ENCODE measurements at regions not wholly inside any gene's neighbourhood (a gene's known extent, or its start where the extent isn't known, plus 50 kb on each side); places are given as distances from the start of the nearest gene placed in this dataset.

DNA sequence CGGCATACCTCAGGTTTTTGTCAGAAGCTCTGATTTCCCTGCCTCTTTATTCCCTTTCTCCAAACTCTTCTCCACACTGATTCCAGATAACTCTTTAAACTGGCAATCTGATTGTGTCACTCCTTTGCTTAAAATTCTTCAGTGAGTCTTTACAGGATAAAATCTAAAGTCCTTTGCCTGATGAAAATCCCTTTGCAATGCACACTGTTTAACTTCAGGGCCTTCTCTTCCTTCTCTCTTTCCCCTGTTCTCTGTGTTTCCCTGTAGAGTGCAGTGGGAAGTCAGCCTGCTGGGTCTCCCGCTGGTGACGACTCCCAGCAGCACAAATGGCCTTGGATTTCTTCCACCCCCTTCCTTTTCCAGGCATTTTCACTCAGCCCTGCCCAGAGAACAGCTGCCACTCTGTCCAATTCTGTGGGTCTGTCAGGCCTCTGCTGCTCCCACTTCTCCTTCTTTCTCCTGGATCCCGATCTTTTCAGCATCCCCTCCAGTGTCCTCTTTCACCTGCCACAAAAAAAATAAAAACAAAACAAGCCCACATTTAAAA lies 189.9 kb upstream of the NWD2 start:
- TF ChIP-seq, protein P1, sequence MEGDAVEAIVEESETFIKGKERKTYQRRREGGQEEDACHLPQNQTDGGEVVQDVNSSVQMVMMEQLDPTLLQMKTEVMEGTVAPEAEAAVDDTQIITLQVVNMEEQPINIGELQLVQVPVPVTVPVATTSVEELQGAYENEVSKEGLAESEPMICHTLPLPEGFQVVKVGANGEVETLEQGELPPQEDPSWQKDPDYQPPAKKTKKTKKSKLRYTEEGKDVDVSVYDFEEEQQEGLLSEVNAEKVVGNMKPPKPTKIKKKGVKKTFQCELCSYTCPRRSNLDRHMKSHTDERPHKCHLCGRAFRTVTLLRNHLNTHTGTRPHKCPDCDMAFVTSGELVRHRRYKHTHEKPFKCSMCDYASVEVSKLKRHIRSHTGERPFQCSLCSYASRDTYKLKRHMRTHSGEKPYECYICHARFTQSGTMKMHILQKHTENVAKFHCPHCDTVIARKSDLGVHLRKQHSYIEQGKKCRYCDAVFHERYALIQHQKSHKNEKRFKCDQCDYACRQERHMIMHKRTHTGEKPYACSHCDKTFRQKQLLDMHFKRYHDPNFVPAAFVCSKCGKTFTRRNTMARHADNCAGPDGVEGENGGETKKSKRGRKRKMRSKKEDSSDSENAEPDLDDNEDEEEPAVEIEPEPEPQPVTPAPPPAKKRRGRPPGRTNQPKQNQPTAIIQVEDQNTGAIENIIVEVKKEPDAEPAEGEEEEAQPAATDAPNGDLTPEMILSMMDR (IDR thresholded peaks at IDR 0.05): no peak
- no peak for TF ChIP-seq EP300 (IDR thresholded peaks at IDR 0.05)

Data from ovary (tissue), 3 donors.